Fibroblast of skin of right biceps (primary cell): ENCODE measurements at regions not wholly inside any gene's neighbourhood (a gene's known extent, or its start where the extent isn't known, plus 50 kb on each side); places are given as distances from the start of the nearest gene placed in this dataset.
A peak's percentile ranks its signal among the peaks of the same experiment; 100 is the strongest.
"Not testable (repeated sequence)": the region's sequence is repeated elsewhere in the genome, so short reads cannot be mapped to it uniquely, and the experiment has no call there.

Experiments
- DNase-seq: peaks from one replicate; pipeline ENCODE4 v3.0.0-alpha.2; 2013

- peak; percentile 91 for DNase-seq
Observed at GRCh38 chr5:130549884-130550561, 615.0 kb downstream of the HINT1 start.

DNA sequence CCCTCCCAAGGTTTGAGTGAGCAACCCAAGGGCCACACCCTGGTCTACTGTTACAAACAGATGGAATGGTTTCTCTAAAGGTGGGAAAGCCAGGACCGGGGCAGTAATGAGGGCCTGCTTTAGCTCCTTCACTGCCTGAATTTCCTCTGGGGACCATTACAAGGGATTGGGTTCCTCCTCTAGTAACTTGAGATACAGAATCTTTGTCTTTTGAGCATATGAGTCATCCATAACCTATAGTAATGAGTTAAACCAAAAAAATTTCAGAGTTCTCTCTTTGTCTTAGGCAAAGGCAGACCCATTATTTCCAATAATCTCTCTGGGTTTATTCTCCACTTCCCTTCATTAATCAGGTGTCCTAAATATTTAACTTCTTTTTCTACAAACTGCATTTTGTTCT is 618.8 kb downstream of the HINT1 start:
- DNase-seq = peak; percentile 60

GRCh38 chr5:130545291-130545690 is 619.8 kb downstream of the HINT1 start:
- DNase-seq = no peak

- DNase-seq = peak; percentile 87
Observed at GRCh38 chr5:130541617-130542221, 623.3 kb downstream of the HINT1 start.

DNA sequence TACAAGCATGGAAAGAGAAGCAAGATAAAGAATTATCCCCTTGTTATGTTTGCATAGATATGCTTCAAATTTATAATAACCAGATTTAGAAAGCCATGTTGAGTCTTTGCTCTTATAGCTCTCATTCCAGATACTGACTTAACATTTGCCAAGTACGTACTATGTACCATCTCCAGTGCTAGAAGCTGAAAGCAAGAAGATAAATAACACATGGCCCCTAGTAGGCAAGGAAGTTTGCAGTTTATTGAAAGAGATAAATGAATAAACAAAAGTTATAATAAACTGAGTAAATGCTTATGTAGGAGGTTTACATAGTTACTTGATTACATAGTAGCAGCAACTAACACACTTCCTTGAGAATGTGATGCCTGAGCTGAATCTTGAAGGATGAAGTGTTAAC is 628.4 kb downstream of the HINT1 start:
- no peak for DNase-seq

DNA sequence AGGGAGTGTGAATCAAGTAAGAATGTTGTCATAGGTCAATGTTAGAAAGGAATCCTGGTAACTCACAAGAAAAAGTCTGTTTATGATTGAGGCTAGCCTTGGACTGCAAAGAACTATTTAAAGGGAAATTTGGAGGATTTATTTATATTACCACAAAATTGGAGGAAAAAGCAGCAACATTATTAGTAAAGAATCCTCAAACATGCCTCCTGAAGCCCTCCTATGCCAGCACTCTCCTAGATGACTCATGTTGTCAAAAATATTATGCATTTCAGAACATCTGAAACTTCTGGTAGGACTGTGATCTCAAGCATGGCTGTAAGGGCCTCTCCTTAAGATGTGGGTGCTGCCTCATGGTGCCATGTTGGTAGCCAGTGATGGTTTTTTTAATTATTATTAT is 628.5 kb downstream of the CHSY3 start:
- DNase-seq = peak; percentile 41

- DNase-seq = no peak
Observed at GRCh38 chr5:130529511-130530485, 625.5 kb downstream of the CHSY3 start.

DNA sequence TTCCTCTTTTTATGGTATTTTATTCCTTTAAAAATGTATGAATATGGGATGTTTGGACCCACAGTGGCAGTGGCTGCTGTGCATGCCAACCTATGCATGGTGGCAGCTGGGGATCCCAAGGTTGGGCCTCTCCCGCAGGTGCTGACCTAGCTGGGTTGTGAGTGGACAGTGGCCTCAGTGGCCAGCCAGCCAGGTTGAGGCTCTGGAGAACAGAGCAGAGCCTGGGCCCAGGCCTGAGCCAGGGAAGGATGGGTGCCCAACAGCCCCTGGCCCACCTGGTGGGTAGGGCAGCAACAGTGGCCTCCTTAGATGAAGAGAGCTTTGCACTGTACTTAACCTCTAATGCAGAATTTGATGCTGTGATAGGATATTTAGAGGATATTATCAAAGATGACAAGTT is 624.8 kb downstream of the CHSY3 start:
- DNase-seq = no peak

GRCh38 chr5:130528474-130528873 is 624.2 kb downstream of the CHSY3 start:
- DNase-seq = peak; percentile 77

DNA sequence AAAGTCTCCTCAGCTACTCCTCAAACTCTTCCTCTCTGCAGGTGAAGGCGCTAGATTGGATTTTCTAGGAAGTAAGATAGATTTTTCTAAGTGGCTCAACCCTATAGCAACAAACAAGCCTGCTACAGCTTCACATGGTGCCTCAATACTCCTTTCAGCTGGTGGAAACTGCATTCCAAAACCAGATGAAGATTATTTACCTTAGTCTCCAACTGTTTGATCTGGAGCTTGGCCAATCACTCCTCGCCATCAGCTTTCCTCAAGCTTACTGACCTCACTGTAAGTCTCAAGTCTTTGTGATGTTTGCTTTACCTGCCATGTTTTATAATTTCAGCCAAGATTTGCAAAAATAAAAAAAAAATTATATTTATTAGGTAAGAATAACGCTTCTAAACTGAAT is 622.4 kb downstream of the CHSY3 start:
- DNase-seq = peak; percentile 52

DNA sequence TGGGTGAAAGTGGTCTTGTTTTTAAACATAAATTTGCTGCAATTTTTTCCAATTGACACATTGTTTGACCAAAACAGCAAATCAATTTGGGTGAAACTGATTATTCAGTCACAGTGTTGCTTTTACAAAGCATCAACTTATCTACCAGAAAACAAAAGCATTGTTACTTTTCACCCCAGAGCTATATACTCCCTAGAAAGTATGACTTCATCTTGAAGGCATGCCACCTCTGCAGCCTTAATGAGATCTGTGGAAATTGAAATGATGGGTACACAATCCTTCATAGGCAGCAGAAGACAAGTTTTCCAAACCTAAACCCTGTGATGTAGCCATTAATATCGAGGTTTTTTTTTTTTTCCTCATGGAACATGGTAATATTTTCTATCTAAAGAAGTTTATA is 615.9 kb downstream of the CHSY3 start:
- peak; percentile 53 for DNase-seq

DNA sequence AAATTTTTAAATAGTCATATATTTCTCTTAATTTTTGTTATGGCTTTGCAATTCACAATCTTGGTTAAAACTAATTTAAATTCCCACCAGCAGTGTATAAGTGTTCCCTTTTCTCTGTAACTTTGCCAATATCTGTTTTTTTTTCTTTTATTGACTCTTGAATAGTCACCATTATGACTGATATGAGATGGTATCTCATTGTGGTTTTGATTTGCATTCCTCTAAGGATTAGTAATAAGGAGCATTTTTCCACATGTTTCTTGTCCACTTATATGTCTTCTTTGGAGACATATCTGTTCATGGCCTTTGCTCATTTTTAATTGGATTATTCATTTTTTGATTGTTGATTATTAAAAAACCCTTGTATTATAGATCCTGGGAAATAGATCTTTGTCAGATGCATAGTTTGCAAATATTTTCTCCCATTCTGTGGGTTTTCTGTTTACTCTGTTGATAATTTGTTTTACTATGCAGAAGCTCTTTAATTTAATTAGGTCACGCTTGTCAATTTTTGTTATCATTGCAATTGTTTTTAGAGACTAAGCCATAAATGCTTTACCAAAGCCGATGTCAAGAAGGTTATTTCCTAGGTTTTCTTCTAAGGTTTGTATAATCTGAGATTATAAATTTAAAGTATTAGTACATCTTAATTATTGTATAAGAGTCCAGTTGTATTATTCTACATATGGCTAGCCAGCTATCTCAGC is 610.9 kb downstream of the CHSY3 start:
- peak; percentile 92 for DNase-seq

DNA sequence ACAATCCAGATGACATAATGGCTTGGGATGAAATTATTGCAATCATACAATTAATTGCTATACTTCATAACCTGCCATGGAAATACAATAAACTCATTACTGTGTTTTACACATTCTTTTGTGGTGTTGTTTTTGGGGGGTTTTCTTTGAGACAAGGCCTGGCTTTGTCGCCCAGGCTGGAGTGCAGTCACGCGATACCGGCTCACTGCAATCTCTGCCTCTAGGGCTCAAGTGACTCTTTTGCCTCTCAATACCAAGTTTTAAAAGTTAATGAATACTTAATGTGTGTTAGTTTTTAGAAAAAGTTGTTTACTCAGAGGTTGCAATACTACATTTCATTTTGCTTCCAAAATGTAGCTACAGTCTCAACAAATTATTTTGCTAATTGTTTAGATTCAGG is 598.4 kb downstream of the CHSY3 start:
- DNase-seq = no peak

DNA sequence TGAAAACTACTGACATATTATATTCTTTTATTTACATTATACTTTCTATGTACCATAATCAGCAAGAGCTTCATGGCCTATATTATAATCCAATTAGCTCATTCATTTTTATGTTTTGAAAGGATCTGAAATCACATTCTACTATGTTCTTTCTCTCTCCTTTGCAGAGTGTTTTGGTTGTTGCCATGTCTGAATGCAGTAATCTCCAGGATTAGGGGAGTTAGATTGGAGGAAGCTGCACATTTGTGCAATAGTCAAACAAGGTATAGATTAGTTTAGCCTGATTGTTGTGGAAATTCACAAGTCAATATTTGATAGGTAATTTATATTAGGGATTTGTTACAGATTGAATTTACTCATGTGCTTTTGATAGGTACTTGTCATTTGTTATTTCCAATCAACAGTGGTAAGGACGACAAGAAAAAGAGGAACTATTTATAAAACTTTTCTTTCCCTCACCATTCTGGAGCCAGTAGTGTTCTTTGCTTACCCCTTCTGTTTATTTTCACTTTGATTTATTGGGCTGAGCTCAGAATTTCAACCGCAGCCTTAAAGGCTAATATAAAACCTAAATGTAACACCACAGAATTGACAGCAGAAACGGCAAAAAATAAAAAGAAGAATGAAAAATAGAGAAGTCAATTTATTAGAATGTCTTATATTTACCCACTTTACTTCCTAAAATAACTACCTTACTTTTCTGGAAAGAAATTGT is 597.0 kb downstream of the CHSY3 start:
- no peak for DNase-seq

GRCh38 chr5:130500495-130500894 is 596.2 kb downstream of the CHSY3 start:
- DNase-seq = not testable (repeated sequence)

DNA sequence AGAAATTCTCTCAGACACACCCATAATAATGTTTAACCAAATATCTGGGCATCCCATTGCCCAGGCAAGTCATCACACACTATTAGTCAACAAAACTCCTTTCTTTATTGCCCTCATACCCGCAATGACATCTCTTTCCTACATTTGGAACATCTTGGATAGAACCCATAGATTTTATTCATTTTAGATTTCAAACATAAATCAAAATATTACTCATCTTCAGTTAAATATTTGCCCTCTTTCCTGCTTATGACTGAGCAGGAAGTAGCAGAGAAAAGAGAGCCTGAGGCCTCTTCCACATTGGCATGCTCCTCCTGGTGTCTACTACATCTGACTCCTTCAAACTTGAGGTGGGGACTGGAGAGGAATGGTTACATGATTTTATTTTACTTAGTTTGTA is 592.0 kb downstream of the CHSY3 start:
- DNase-seq = peak; percentile 22

GRCh38 chr5:130488252-130488651 is 584.0 kb downstream of the CHSY3 start:
- DNase-seq = no peak

DNA sequence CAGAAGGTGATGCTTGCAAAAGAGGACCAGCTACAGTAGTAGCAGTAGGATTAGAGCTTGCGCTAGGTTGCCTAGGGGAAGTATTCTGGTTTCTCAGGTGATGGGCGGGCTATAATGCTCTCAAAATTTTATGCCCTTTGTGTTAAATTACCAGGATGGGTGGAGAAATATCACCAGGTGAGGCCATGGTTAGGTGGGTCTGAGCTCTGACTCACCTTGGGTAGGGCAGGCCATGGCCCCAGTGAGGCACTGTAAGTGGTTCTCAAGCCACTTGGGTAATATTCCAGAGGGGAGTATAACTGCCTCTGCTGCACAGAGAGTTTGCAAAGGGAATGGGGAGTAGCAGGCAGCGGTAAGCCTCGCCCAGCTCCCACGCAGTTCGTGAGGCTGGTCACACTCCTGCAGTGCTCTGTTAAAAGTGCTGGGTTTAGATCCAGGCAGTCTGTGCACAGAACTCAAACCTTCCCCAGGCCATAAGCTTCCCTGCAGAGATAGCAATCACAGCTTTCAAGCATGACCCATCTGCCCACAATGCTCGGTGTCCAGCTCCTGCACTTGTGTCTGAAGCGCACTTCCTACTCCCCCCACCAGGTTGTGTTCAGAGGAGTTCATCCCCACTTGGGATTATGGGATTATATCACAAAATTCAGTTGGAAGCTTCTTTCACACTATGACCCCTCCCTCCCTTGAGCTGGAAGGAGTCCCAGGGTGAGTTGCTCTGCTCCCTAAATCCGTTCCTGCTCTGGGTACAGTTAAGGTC is 575.0 kb downstream of the CHSY3 start:
- no peak for DNase-seq

DNA sequence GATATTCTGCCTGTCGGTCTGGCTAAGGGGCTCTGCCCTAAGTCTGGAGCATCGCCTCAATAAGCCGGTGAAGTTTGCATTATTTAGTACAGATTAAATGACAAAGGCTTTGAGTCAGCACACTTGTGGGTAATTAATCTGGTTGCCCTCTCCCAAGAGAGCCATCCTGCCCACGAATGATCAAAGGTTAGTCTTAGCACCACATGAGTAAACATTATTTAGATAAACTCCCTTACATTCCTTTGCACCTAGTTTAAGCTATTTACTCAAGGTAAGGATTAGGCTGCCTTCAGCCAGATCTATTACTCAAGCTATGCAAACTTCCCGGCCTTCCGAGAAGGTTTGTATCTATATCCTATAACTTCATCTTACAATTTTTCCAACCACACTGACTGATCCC is 572.1 kb downstream of the CHSY3 start:
- DNase-seq = no peak

DNA sequence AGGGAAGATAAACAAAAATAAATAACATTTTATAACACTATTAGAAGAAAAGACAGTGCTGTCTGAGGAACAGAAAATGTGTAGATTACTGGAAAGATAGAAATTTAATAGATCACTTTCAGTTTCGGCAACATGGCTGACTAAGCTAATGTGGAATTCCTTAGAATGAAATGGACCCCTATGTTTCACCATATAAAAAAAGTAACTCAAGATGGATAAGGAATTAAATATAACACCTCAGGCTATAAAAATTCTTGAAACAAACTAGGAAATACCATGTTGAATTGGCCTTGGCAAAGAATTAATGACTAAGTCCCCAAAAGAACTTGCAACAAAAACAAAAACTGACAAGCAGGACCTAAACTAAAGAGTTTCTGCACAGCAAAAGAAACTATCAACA is 558.3 kb downstream of the CHSY3 start:
- peak; percentile 55 for DNase-seq

GRCh38 chr5:130455175-130455574 is 550.9 kb downstream of the CHSY3 start:
- DNase-seq = no peak

GRCh38 chr5:130452744-130453143 is 548.5 kb downstream of the CHSY3 start:
- DNase-seq = no peak
